Esophagus muscularis mucosa (tissue), 4 donors: ENCODE measurements at regions not wholly inside any gene's neighbourhood (a gene's known extent, or its start where the extent isn't known, plus 50 kb on each side); places are given as distances from the start of the nearest gene placed in this dataset.
"Not testable (repeated sequence)": the region's sequence is repeated elsewhere in the genome, so short reads cannot be mapped to it uniquely, and the experiment has no call there.

Source experiments
- DNase-seq: peaks from one replicate; pipeline ENCODE4 v3.0.0-alpha.2; 2017; ENCODE audit errors: extremely low spot score
- H3K27ac ChIP-seq, 4 donors: fragments of 200-600 bp; sonication (generic); replicated peaks in 1 of 4; 1 replicate in 3 of 4; 2 replicates in 1 of 4; pipeline ENCODE4 v1.5.1; 2016 to 2019; ENCODE audit warnings: mild to moderate bottlenecking in 1 of 4
- H3K27me3 ChIP-seq, 4 donors: fragments of 200-600 bp; sonication (generic); one replicate each; pipeline versions ENCODE4 v1.5.1 to v1.6.0; 2016 to 2019
- H3K36me3 ChIP-seq, 4 donors: fragments of 200-600 bp; sonication (generic); one replicate each; pipeline ENCODE4 v1.5.1; 2016 to 2019
- H3K4me1 ChIP-seq, 4 donors: fragments of 200-600 bp; sonication (generic); one replicate each; pipeline ENCODE4 v1.5.1; 2016 to 2019
- H3K4me3 ChIP-seq, 4 donors: fragments of 200-600 bp; sonication (generic); 1 replicate in 2 of 4; 2 replicates in 2 of 4; pipeline ENCODE4 v1.5.1; 2016 to 2019; ENCODE audit warnings: mild to moderate bottlenecking in 4 of 4, moderate library complexity in 1 of 4
- H3K9me3 ChIP-seq, 4 donors: fragments of 200-600 bp; sonication (generic); 1 replicate in 3 of 4; 2 replicates in 1 of 4; pipeline ENCODE4 v1.5.1; 2016 to 2019
- CTCF ChIP-seq, 3 experiments: fragments of 200-600 bp in 2 of 3; fragments of 450-650 bp in 1 of 3; sonication (generic) in 2 of 3; IDR thresholded peaks; one replicate each; pipeline ENCODE4 v1.5.1; 2017 to 2019; ENCODE audit warnings: antibody characterized with exemption in 3 of 3, mild to moderate bottlenecking in 2 of 3, moderate library complexity in 1 of 3
- EP300 ChIP-seq: sonication (generic); formaldehyde crosslinking; IDR thresholded peaks from one replicate; pipeline ENCODE4 v1.6.1; 2017; ENCODE audit warnings: antibody characterized with exemption
- POLR2A ChIP-seq: fragments of 450-650 bp; IDR thresholded peaks from one replicate; pipeline ENCODE4 v1.6.1; 2017; ENCODE audit warnings: antibody characterized with exemption, moderate library complexity, mild to moderate bottlenecking, low read depth
- POLR2AphosphoS5 ChIP-seq, 2 donors: sonication (generic); formaldehyde crosslinking; IDR thresholded peaks; one replicate each; pipeline ENCODE4 v1.6.1; 2017; ENCODE audit warnings: antibody characterized with exemption in 2 of 2
- WGBS: methylation state at CpG from one replicate; pipeline ENCODE4 v1.1.5; 2018; 5-methylcytosine and 5-hydroxymethylcytosine counted together
- intact Hi-C: fragments of 100-400 bp; cut with DNase I; formaldehyde crosslinking; loops from one replicate; pipeline ENCODE4 v1.15.1; 2023

- intact Hi-C loops, result no loop called here
- no peak for DNase-seq
- Histone ChIP-seq H3K4me3 (no peak overlapping the region), H3K4me1 (no peaks in the 10 kb centered on the region), H3K27ac (no peak overlapping the region), H3K9me3 (no peaks in the 10 kb centered on the region), H3K27me3 (no peaks in the 10 kb centered on the region), H3K36me3 (no peaks in the 10 kb centered on the region)
- no peak for TF ChIP-seq POLR2AphosphoS5 (IDR thresholded peaks at IDR 0.05)
- no peak for TF ChIP-seq EP300
- TF ChIP-seq CTCF (IDR thresholded peaks at IDR 0.05), result no peak
- TF ChIP-seq POLR2A, result no peak
Measured at GRCh38 chr17:54368906-54369305, 531.7 kb upstream of the TOM1L1 start.

GRCh38 chr17:54372069-54372749 lies 528.4 kb upstream of the TOM1L1 start:
- H3K4me3 ChIP-seq, result no peak overlapping the region
- H3K27ac ChIP-seq, result no peak overlapping the region
- TF ChIP-seq CTCF (IDR thresholded peaks at IDR 0.05) (no peak), POLR2AphosphoS5 (IDR thresholded peaks at IDR 0.05) (no peak), POLR2A (no peak), EP300 (no peak)
- H3K4me1 ChIP-seq, result no peaks in the 10 kb centered on the region
- no peaks in the 10 kb centered on the region for H3K36me3 ChIP-seq
- H3K27me3 ChIP-seq, result no peaks in the 10 kb centered on the region
- no peaks in the 10 kb centered on the region for H3K9me3 ChIP-seq
- intact Hi-C loops, result no loop called here
- WGBS, result 54% methylated on average over 2 of the region's 2 CpGs
- DNase-seq, result no peak

- no peak overlapping the region for H3K27ac ChIP-seq
- no peaks in the 10 kb centered on the region for H3K27me3 ChIP-seq
- no peaks in the 10 kb centered on the region for H3K36me3 ChIP-seq
- DNase-seq, result no peak
- no peak overlapping the region for H3K4me3 ChIP-seq
- intact Hi-C loops, result no loop called here
- no peaks in the 10 kb centered on the region for H3K9me3 ChIP-seq
- 5% methylated on average over 1 of the region's 1 CpG for WGBS
- H3K4me1 ChIP-seq, result no peaks in the 10 kb centered on the region
- TF ChIP-seq POLR2A (no peak), EP300 (no peak), POLR2AphosphoS5 (IDR thresholded peaks at IDR 0.05) (no peak), CTCF (IDR thresholded peaks at IDR 0.05) (no peak)
Measured at GRCh38 chr17:54373970-54374369, 526.7 kb upstream of the TOM1L1 start.

- H3K36me3 ChIP-seq, intact Hi-C loops, H3K4me1 ChIP-seq, DNase-seq, H3K9me3 ChIP-seq, H3K27me3 ChIP-seq, H3K4me3 ChIP-seq, H3K27ac ChIP-seq: not testable (repeated sequence)
- WGBS, result 95% methylated on average over 6 of the region's 6 CpGs
Measured at GRCh38 chr17:54376409-54376808, 524.2 kb upstream of the TOM1L1 start.

- TF ChIP-seq EP300 (no peak), POLR2AphosphoS5 (IDR thresholded peaks at IDR 0.05) (no peak), POLR2A (no peak), CTCF (IDR thresholded peaks at IDR 0.05) (no peak)
- no peak overlapping the region for H3K27ac ChIP-seq
- WGBS, result 96% methylated on average over 3 of the region's 3 CpGs
- no peaks in the 10 kb centered on the region for H3K27me3 ChIP-seq
- intact Hi-C loops, result no loop called here
- no peaks in the 10 kb centered on the region for H3K36me3 ChIP-seq
- H3K9me3 ChIP-seq, result no peaks in the 10 kb centered on the region
- no peaks in the 10 kb centered on the region for H3K4me1 ChIP-seq
- DNase-seq, result no peak
- no peak overlapping the region for H3K4me3 ChIP-seq
Measured at GRCh38 chr17:54381482-54381881, 519.2 kb upstream of the TOM1L1 start.
